Mesenchymal stem cell (in vitro differentiated cells and primary cell): ENCODE measurements at regions not wholly inside any gene's neighbourhood (a gene's known extent, or its start where the extent isn't known, plus 50 kb on each side); places are given as distances from the start of the nearest gene placed in this dataset.
A peak's percentile ranks its signal among the peaks of the same experiment; 100 is the strongest.

ENCODE experiments used
- DNase-seq: peaks from one replicate; pipeline ENCODE4 v3.0.0-alpha.2; 2013
- H2AFZ ChIP-seq: one replicate; pipeline ENCODE4 v1.6.1; 2013; ENCODE audit warnings: low read depth, mild to moderate bottlenecking, control low read depth, inconsistent platforms, low read length, moderate library complexity
- H2AK5ac ChIP-seq: 2 replicates; pipeline ENCODE4 v1.6.1; 2013; ENCODE audit warnings: low read length, moderate library complexity, mild to moderate bottlenecking, inconsistent platforms; ENCODE audit not compliant: severe bottlenecking
- H2BK120ac ChIP-seq: one replicate; pipeline ENCODE4 v1.6.1; 2013; ENCODE audit warnings: low read depth, mild to moderate bottlenecking, inconsistent platforms, low read length, moderate library complexity
- H2BK12ac ChIP-seq, 2 experiments: one replicate each; pipeline ENCODE4 v1.6.1; 2013; ENCODE audit warnings: inconsistent platforms in 2 of 2, low read length in 2 of 2, mild to moderate bottlenecking in 2 of 2, moderate library complexity in 2 of 2, control low read depth in 1 of 2
- H2BK15ac ChIP-seq: one replicate; pipeline ENCODE4 v1.6.1; 2013; ENCODE audit warnings: mild to moderate bottlenecking, low read depth, inconsistent platforms; ENCODE audit not compliant: poor library complexity, severe bottlenecking
- H2BK5ac ChIP-seq: 2 replicates; pipeline ENCODE4 v1.6.1; 2013; ENCODE audit warnings: low read depth, mild to moderate bottlenecking, low read length, control low read depth, inconsistent platforms; ENCODE audit not compliant: poor library complexity, severe bottlenecking
- H3K14ac ChIP-seq, 2 experiments: one replicate each; pipeline ENCODE4 v1.6.1; 2013; ENCODE audit warnings: inconsistent platforms in 2 of 2, low read length in 2 of 2, control low read depth in 1 of 2, mild to moderate bottlenecking in 1 of 2, moderate library complexity in 1 of 2
- H3K18ac ChIP-seq, 2 experiments: one replicate each; pipeline ENCODE4 v1.6.1; 2013; ENCODE audit warnings: inconsistent platforms in 2 of 2, low read length in 2 of 2, control low read depth in 1 of 2, low read depth in 1 of 2, mild to moderate bottlenecking in 1 of 2
- H3K23ac ChIP-seq, 2 experiments: one replicate each; pipeline ENCODE4 v1.6.1; 2013; ENCODE audit warnings: inconsistent platforms in 2 of 2, low read length in 2 of 2, mild to moderate bottlenecking in 2 of 2, moderate library complexity in 2 of 2, control low read depth in 1 of 2
- H3K27ac ChIP-seq: 2 replicates; pipeline ENCODE4 v1.5.1; 2013; ENCODE audit warnings: mild to moderate bottlenecking, moderate library complexity, low read length, control low read depth, inconsistent platforms; ENCODE audit not compliant: poor library complexity, severe bottlenecking
- H3K27me3 ChIP-seq, 2 experiments: 2 replicates each; pipeline versions ENCODE4 v1.6.1 to v1.7.0; 2013; ENCODE audit warnings: low read length in 2 of 2, mild to moderate bottlenecking in 2 of 2, moderate library complexity in 2 of 2, control low read depth in 1 of 2, inconsistent platforms in 1 of 2; ENCODE audit not compliant: control insufficient read depth in 1 of 2, insufficient read depth in 1 of 2
- H3K36me3 ChIP-seq, 2 experiments: 2 replicates each; pipeline versions ENCODE4 v1.6.1 to v1.7.0; 2013; ENCODE audit warnings: low read length in 2 of 2, control low read depth in 1 of 2, inconsistent platforms in 1 of 2, low read depth in 1 of 2, mild to moderate bottlenecking in 1 of 2; ENCODE audit not compliant: insufficient read depth in 2 of 2, control insufficient read depth in 1 of 2
- H3K4ac ChIP-seq, 2 experiments: one replicate each; pipeline ENCODE4 v1.6.1; 2013; ENCODE audit warnings: inconsistent platforms in 2 of 2, low read length in 2 of 2, mild to moderate bottlenecking in 2 of 2, moderate library complexity in 2 of 2, control low read depth in 1 of 2, low read depth in 1 of 2
- H3K4me1 ChIP-seq: 2 replicates; pipeline ENCODE4 v1.6.1; 2013; ENCODE audit warnings: low read depth, low read length, control low read depth; ENCODE audit not compliant: control insufficient read depth, insufficient read depth
- H3K4me2 ChIP-seq: 2 replicates; pipeline ENCODE4 v1.6.1; 2013; ENCODE audit warnings: low read length, mild to moderate bottlenecking, inconsistent platforms; ENCODE audit not compliant: poor library complexity, severe bottlenecking
- H3K4me3 ChIP-seq, 2 experiments: 2 replicates each; pipeline versions ENCODE4 v1.5.1 to v1.7.0; 2013; ENCODE audit warnings: low read length in 2 of 2, mild to moderate bottlenecking in 2 of 2, control low read depth in 1 of 2, low read depth in 1 of 2; ENCODE audit not compliant: insufficient read depth in 1 of 2
- H3K79me1 ChIP-seq: replicated peaks from 2 replicates; pipeline ENCODE4 v1.6.1; 2013; ENCODE audit warnings: mild to moderate bottlenecking, control low read depth, low read length, inconsistent platforms; ENCODE audit not compliant: poor library complexity, severe bottlenecking
- H3K9ac ChIP-seq: 2 replicates; pipeline ENCODE4 v1.7.0; 2013; ENCODE audit warnings: mild to moderate bottlenecking, low read length, moderate library complexity
- H3K9me3 ChIP-seq: 2 replicates; pipeline ENCODE4 v1.7.0; 2013; ENCODE audit warnings: mild to moderate bottlenecking, low read length; ENCODE audit not compliant: control insufficient read depth
- H4K8ac ChIP-seq: one replicate; pipeline ENCODE4 v1.6.1; 2013; ENCODE audit warnings: inconsistent platforms, mild to moderate bottlenecking, low read length, moderate library complexity
- H4K91ac ChIP-seq: one replicate; pipeline ENCODE4 v1.6.1; 2013; ENCODE audit warnings: mild to moderate bottlenecking, low read length, inconsistent platforms
- WGBS: methylation state at CpG from one replicate; pipeline ENCODE4 v1.1.7; 2013; ENCODE audit warnings: mixed read lengths; 5-methylcytosine and 5-hydroxymethylcytosine counted together

DNA sequence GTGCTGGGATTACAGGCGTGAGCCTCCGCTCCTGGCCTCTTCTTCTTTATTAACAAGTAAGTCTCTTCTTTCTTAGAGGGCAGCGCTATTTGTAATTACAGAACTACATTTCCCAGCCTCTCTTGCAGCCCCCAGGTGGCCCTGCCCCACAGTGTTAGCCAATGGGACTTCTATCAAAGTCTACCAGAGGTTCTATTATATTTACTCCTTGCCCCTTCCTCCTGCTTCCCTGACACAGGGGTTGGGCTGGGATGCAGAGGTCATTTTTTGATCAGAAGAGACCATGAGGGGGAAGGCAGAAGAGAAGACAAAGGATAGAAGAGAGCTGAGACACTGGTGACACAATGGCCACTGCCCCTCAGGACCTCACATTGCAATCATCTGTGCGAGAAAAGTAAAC is 224.2 kb downstream of the SYK start:
- Histone ChIP-seq H4K8ac (no peak overlapping the region), H2AFZ (peak overlapping the region; percentile 14), H2BK15ac (no peak overlapping the region), H3K36me3 (no peaks in the 10 kb centered on the region), H4K91ac (no peak overlapping the region), H3K9ac (no peak overlapping the region), H2BK12ac (no peak overlapping the region), H3K18ac (no peak overlapping the region), H3K79me1 (no peaks in the 10 kb centered on the region), H3K4me3 (no peak overlapping the region), H3K27me3 (no peaks in the 10 kb centered on the region), H2BK5ac (no peak overlapping the region), H3K27ac (no peak overlapping the region), H3K4ac (no peak overlapping the region), H3K4me1 (no peaks in the 10 kb centered on the region), H3K9me3 (peaks cover 5% of the 10 kb centered on the region), H2AK5ac (no peak overlapping the region), H3K14ac (no peak overlapping the region), H3K23ac (no peak overlapping the region), H2BK120ac (no peak overlapping the region), H3K4me2 (no peak overlapping the region)
- 97% methylated on average over 4 of the region's 4 CpGs for WGBS
- no peak for DNase-seq

DNA sequence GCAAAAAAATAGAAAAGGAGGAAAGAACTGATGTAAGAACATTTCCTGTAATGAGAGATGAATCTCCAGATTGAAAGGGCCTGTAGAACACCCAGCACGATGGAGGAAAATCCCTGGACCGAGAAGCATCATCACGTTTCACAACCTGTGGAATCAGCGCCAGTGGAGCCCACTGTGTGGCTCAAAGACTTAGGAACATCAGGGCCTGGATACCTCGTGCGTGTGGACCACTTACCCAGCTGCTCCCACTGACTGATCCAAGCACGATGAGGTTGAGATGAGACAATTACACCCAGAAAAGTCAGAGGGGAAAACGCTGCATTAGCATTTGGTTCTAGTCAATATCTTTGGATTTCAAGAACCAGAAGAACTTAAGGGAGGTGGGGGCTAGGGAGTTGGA is 224.6 kb downstream of the SYK start:
- no peak for DNase-seq
- H3K4me2 ChIP-seq = no peak overlapping the region
- H3K27ac ChIP-seq = no peak overlapping the region
- no peak overlapping the region for H4K8ac ChIP-seq
- no peaks in the 10 kb centered on the region for H3K79me1 ChIP-seq
- no peaks in the 10 kb centered on the region for H3K36me3 ChIP-seq
- H3K23ac ChIP-seq = peak overlapping the region in 1 of 2 experiments; percentile 85
- peaks cover 5% of the 10 kb centered on the region for H3K9me3 ChIP-seq
- H2AFZ ChIP-seq = no peak overlapping the region
- WGBS = 90% methylated on average over 8 of the region's 8 CpGs
- no peaks in the 10 kb centered on the region for H3K27me3 ChIP-seq
- H3K9ac ChIP-seq = no peak overlapping the region
- no peak overlapping the region for H2BK120ac ChIP-seq
- no peak overlapping the region for H3K18ac ChIP-seq
- no peak overlapping the region for H2BK15ac ChIP-seq
- H3K4ac ChIP-seq = no peak overlapping the region
- H3K14ac ChIP-seq = peak overlapping the region in 1 of 2 experiments; percentile 39
- no peak overlapping the region for H2AK5ac ChIP-seq
- H2BK5ac ChIP-seq = no peak overlapping the region
- H2BK12ac ChIP-seq = no peak overlapping the region
- H3K4me3 ChIP-seq = no peak overlapping the region
- H3K4me1 ChIP-seq = no peaks in the 10 kb centered on the region
- no peak overlapping the region for H4K91ac ChIP-seq

DNA sequence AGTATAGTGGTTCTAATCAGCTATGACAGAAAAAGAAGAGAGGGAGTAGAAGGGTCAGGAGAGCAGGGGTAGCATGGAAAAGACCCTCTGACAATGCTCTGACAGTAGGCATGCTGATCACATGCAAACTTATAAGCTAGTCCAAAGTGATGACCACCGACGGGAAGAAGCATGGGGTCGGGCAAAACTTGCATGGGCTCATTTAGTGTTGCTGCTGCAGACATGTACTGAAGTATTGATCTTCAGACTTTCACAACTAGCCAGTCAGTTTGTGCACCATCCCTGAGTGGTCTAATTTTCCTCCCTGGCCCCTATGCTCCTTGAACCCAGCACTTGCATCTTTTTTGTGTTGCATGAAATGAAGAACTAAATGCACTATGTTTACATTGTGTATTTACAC is 225.4 kb downstream of the SYK start:
- no peak overlapping the region for H3K23ac ChIP-seq
- DNase-seq = no peak
- no peak overlapping the region for H4K8ac ChIP-seq
- H2BK5ac ChIP-seq = no peak overlapping the region
- H3K79me1 ChIP-seq = no peaks in the 10 kb centered on the region
- H2BK12ac ChIP-seq = no peak overlapping the region
- H2BK120ac ChIP-seq = no peak overlapping the region
- H2AK5ac ChIP-seq = no peak overlapping the region
- H3K9ac ChIP-seq = no peak overlapping the region
- no peak overlapping the region for H3K27ac ChIP-seq
- no peak overlapping the region for H3K4me3 ChIP-seq
- H2BK15ac ChIP-seq = no peak overlapping the region
- H3K14ac ChIP-seq = no peak overlapping the region
- H3K4me2 ChIP-seq = no peak overlapping the region
- H2AFZ ChIP-seq = no peak overlapping the region
- 96% methylated on average over 3 of the region's 3 CpGs for WGBS
- H3K18ac ChIP-seq = no peak overlapping the region
- H4K91ac ChIP-seq = no peak overlapping the region
- peaks cover 0 to 6% of the 10 kb centered on the region in 2 experiments for H3K27me3 ChIP-seq
- H3K4ac ChIP-seq = no peak overlapping the region
- peaks cover 5% of the 10 kb centered on the region for H3K9me3 ChIP-seq
- H3K36me3 ChIP-seq = no peaks in the 10 kb centered on the region
- peaks cover 1% of the 10 kb centered on the region for H3K4me1 ChIP-seq

DNA sequence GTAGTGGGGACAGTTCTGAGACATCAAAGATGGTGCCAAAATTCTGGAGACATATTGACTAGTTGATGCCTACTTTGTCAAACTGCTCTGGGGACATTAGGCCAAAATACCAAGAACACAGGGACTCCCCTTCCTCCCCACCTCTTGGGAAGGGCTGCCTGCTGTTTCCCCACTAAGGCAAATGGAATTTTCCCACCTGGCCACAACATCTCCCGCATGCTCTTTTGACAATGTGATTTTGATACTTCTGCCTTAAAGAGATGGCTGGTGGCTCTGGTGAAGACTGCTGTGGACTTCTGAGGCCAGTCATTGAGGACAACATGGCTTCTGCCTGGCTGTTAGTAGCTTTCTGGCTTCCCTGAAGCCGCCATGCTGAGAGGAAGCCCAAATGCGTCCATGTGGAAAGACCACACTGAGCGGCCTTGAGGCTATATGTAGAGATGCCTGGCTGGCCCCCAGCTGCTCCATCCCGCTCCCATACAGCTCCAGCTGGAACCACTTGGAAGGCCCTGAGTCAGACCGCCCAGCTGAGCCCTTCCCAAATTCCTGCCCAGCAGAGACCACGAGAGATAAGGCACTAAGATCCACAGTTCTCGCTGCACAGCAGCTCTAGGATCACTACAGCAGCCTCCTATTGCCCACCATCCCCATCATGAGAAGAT is 226.7 kb downstream of the SYK start:
- Histone ChIP-seq H2BK15ac (no peak overlapping the region), H3K4me1 (peaks cover 5% of the 10 kb centered on the region), H3K14ac (no peak overlapping the region), H3K23ac (no peak overlapping the region), H3K4me3 (no peak overlapping the region), H3K4ac (no peak overlapping the region), H3K27ac (no peak overlapping the region), H3K36me3 (no peaks in the 10 kb centered on the region), H3K4me2 (no peak overlapping the region), H3K18ac (no peak overlapping the region), H2BK120ac (no peak overlapping the region), H3K9me3 (peaks cover 5% of the 10 kb centered on the region), H4K8ac (no peak overlapping the region), H3K27me3 (peaks cover 0 to 6% of the 10 kb centered on the region in 2 experiments), H2BK12ac (no peak overlapping the region), H2BK5ac (no peak overlapping the region), H3K9ac (no peak overlapping the region), H2AK5ac (no peak overlapping the region), H2AFZ (no peak overlapping the region), H3K79me1 (no peaks in the 10 kb centered on the region), H4K91ac (no peak overlapping the region)
- DNase-seq = no peak
- WGBS = 90% methylated on average over 8 of the region's 8 CpGs
